RKO (cell line): ENCODE measurements at regions not wholly inside any gene's neighbourhood (a gene's known extent, or its start where the extent isn't known, plus 50 kb on each side); places are given as distances from the start of the nearest gene placed in this dataset.
"Not testable (repeated sequence)": the region's sequence is repeated elsewhere in the genome, so short reads cannot be mapped to it uniquely, and the experiment has no call there.

Experiments used
- DNase-seq: peaks from one replicate; pipeline ENCODE4 v3.0.0-alpha.2; 2016; ENCODE audit warnings: low spot score

GRCh38 chr2:186927867-186928191, 78.9 kb upstream of the ZSWIM2 start:
- DNase-seq, result no peak

- no peak for DNase-seq
Measured at GRCh38 chr2:186927185-186927866, 78.4 kb upstream of the ZSWIM2 start.

- DNase-seq, result no peak
Measured at GRCh38 chr2:186925514-186925913, 76.5 kb upstream of the ZSWIM2 start.

- not testable (repeated sequence) for DNase-seq
Measured at GRCh38 chr2:186922316-186922715, 73.3 kb upstream of the ZSWIM2 start.

GRCh38 chr2:186919296-186919695, 70.3 kb upstream of the ZSWIM2 start:
- peak; percentile 70 for DNase-seq

- DNase-seq, result no peak
Measured at GRCh38 chr2:186918495-186918894, 69.5 kb upstream of the ZSWIM2 start.

- DNase-seq, result no peak
Measured at GRCh38 chr2:186917866-186918265, 68.9 kb upstream of the ZSWIM2 start.

GRCh38 chr2:186913870-186914269, 64.9 kb upstream of the ZSWIM2 start:
- no peak for DNase-seq

GRCh38 chr2:186912979-186913378, 64.0 kb upstream of the ZSWIM2 start:
- DNase-seq, result no peak

- no peak for DNase-seq
Measured at GRCh38 chr2:186911551-186912085, 62.6 kb upstream of the ZSWIM2 start.

GRCh38 chr2:186910996-186911395, 62.0 kb upstream of the ZSWIM2 start:
- DNase-seq, result no peak

GRCh38 chr2:186909095-186909494, 60.1 kb upstream of the ZSWIM2 start:
- DNase-seq, result no peak

- no peak for DNase-seq
Measured at GRCh38 chr2:186907897-186908296, 58.9 kb upstream of the ZSWIM2 start.

GRCh38 chr2:186903216-186903615, 54.2 kb upstream of the ZSWIM2 start:
- DNase-seq, result peak; percentile 50
